RKO (cell line): ENCODE measurements at regions not wholly inside any gene's neighbourhood (a gene's known extent, or its start where the extent isn't known, plus 50 kb on each side); places are given as distances from the start of the nearest gene placed in this dataset.

Source experiments
- DNase-seq: peaks from one replicate; pipeline ENCODE4 v3.0.0-alpha.2; 2016; ENCODE audit warnings: low spot score

GRCh38 chr2:126774761-126775160, 118.8 kb downstream of the GYPC start:
- DNase-seq: no peak

- DNase-seq: no peak
These were observed 119.5 kb downstream of the GYPC start for GRCh38 chr2:126775300-126775985.

GRCh38 chr2:126776255-126776654, 120.3 kb downstream of the GYPC start:
- no peak for DNase-seq

GRCh38 chr2:126776692-126777619, 121.0 kb downstream of the GYPC start:
- DNase-seq: no peak

GRCh38 chr2:126777620-126777978, 121.1 kb upstream of the TEX51 start:
- no peak for DNase-seq

- DNase-seq: no peak
These were observed 119.9 kb upstream of the TEX51 start for GRCh38 chr2:126778561-126779501.

- no peak for DNase-seq
These were observed 117.5 kb upstream of the TEX51 start for GRCh38 chr2:126781206-126781605.

- no peak for DNase-seq
These were observed 116.9 kb upstream of the TEX51 start for GRCh38 chr2:126781806-126782205.

- no peak for DNase-seq
These were observed 116.0 kb upstream of the TEX51 start for GRCh38 chr2:126782648-126783047.

- no peak for DNase-seq
These were observed 115.3 kb upstream of the TEX51 start for GRCh38 chr2:126783341-126783740.

GRCh38 chr2:126784045-126784444, 114.6 kb upstream of the TEX51 start:
- DNase-seq: no peak

GRCh38 chr2:126784621-126785020, 114.1 kb upstream of the TEX51 start:
- DNase-seq: no peak

GRCh38 chr2:126785236-126785635, 113.5 kb upstream of the TEX51 start:
- no peak for DNase-seq

- no peak for DNase-seq
These were observed 112.8 kb upstream of the TEX51 start for GRCh38 chr2:126785862-126786261.

- DNase-seq: no peak
These were observed 111.9 kb upstream of the TEX51 start for GRCh38 chr2:126786765-126787164.

GRCh38 chr2:126787289-126787688, 111.4 kb upstream of the TEX51 start:
- no peak for DNase-seq

- DNase-seq: no peak
These were observed 110.6 kb upstream of the TEX51 start for GRCh38 chr2:126788113-126788512.

- DNase-seq: no peak
These were observed 110.0 kb upstream of the TEX51 start for GRCh38 chr2:126788652-126789051.

GRCh38 chr2:126790987-126791780, 107.5 kb upstream of the TEX51 start:
- DNase-seq: no peak

- no peak for DNase-seq
These were observed 106.5 kb upstream of the TEX51 start for GRCh38 chr2:126792186-126792585.

GRCh38 chr2:126792993-126793392, 105.7 kb upstream of the TEX51 start:
- no peak for DNase-seq
